Activated T-helper 2 cell treated with anti-CD3 and anti-CD28 coated beads, Interferon-gamma antibody, Interleukin-2, Interleukin-4, amounts not matched to agents 10 μg/mL and 5 μg/mL and 100 μg/mL, durations not matched to agents 14 hours and 24 hours and 36 hours (primary cell): ENCODE measurements at regions not wholly inside any gene's neighbourhood (a gene's known extent, or its start where the extent isn't known, plus 50 kb on each side); places are given as distances from the start of the nearest gene placed in this dataset.
"Not testable (repeated sequence)": the region's sequence is repeated elsewhere in the genome, so short reads cannot be mapped to it uniquely, and the experiment has no call there.

ENCODE experiments used
- DNase-seq: peaks from one replicate; pipeline ENCODE4 v3.0.0; 2021; ENCODE audit warnings: low spot score
- H3K27ac Mint-ChIP-seq: one replicate; pipeline ENCODE4 v1.8.0; 2021; ENCODE audit warnings: mixed read lengths
- H3K27me3 Mint-ChIP-seq: one replicate; pipeline ENCODE4 v1.8.0; 2021; ENCODE audit warnings: low read depth, mixed read lengths
- H3K36me3 Mint-ChIP-seq: one replicate; pipeline ENCODE4 v1.8.0; 2021; ENCODE audit warnings: low read depth, mixed read lengths
- H3K4me1 Mint-ChIP-seq: one replicate; pipeline ENCODE4 v1.8.0; 2021; ENCODE audit warnings: low read depth, mixed read lengths
- H3K4me3 Mint-ChIP-seq: one replicate; pipeline ENCODE4 v1.8.0; 2021; ENCODE audit warnings: low read depth, mild to moderate bottlenecking, moderate library complexity, mixed read lengths
- H3K9me3 Mint-ChIP-seq: one replicate; pipeline ENCODE4 v1.8.0; 2021; ENCODE audit warnings: mixed read lengths
- intact Hi-C: fragments of 100-400 bp; cut with micrococcal nuclease; formaldehyde crosslinking; loops from one replicate; pipeline ENCODE4 v1.15.1; 2023

DNA sequence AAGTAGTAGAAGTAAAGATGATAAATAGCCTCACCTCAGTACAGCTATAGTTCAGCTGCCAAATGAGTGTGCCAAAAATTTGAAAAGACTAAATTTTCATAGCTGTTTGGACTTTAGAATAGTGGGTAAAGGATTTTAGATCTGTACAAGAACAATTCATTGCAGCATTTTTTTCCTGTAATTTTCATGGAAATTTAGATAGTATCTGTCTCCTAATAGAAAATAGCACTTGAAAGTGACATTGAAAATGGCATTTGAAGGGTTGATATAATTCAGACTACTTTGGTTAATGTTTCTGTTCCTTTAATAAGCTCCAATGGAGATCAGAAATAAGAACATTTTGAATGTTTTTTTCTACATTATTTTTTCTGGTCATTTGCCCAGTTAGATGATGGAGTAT is 292.7 kb downstream of the ZNF37A start:
- H3K27ac Mint-ChIP-seq, H3K27me3 Mint-ChIP-seq, DNase-seq, H3K4me3 Mint-ChIP-seq, H3K4me1 Mint-ChIP-seq, intact Hi-C loops, H3K36me3 Mint-ChIP-seq, H3K9me3 Mint-ChIP-seq: not testable (repeated sequence)

DNA sequence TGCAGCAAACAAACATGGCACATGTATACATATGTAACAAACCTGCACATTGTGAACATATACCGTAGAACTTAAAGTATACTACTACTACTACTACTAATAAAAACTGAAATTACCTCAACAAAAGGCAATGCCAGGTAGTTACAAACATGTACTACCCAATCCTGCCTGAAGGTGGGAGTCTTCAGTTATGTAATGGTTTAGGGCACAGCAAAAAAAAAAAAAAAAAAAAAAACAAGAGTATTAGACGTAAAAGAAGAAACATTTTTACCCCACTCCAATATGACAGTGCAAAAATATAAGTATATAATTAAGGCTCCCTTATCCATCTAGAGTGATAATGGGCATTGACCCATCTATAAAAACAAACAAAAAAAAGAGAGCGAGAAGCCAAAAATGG is 296.6 kb downstream of the ZNF37A start:
- H3K27me3 Mint-ChIP-seq, DNase-seq, H3K27ac Mint-ChIP-seq, H3K4me1 Mint-ChIP-seq, H3K9me3 Mint-ChIP-seq, H3K36me3 Mint-ChIP-seq, H3K4me3 Mint-ChIP-seq, intact Hi-C loops: not testable (repeated sequence)

DNA sequence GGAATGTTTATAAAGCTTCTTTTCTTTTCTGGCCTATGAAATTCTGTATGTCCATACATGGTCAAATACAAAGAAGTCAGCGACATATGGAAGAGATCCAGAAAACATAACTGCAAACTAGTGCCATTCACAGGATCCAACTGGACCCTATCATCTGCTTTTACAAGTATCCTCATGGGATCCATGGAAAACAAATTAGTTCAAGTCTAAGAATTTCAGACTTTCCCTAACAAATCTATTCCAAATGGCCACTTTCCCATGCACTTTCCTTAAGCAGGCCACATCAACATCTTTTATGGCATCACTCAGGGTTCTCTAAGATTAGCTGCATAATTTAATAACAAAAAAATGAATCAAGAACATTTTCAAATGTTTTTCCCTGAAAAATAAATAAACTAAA is 301.3 kb downstream of the ZNF37A start:
- H3K36me3 Mint-ChIP-seq, H3K27ac Mint-ChIP-seq, H3K4me3 Mint-ChIP-seq, intact Hi-C loops, H3K9me3 Mint-ChIP-seq, H3K4me1 Mint-ChIP-seq, DNase-seq, H3K27me3 Mint-ChIP-seq: not testable (repeated sequence)

DNA sequence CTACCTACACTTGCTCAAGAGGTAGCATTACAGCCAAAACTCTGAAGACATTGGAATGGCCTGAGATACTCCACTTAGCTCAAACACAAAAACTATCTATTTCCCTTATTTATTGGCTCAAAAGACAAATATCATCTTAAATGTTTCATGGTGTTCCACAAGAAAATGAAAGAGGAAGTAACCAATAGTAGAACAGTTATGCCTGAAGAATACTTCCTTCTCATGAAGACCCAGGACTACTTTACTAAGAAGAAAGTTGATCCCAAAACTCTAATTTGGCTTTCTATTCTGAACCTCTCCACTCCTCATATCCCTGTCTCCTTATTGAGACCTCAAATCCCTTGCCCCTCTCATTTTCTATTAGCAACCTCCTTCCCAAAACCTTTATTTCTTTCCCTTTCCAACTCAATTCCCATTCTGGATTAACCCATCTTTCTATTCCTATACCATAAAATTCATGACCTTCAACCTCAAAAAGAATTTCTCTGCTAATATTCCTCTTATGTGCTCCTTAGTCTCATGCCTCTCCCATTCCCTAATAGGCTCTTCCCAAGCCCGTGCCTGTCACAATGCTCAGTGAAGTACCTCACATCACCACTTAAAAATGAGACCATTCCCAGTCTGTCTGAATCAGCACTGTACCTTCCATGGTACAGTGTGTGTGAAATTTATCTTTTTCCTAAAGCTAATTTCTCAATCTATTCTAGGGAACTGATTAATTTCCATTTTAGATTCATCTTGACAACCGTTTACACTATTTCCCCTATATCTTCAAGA is 302.2 kb downstream of the ZNF37A start:
- intact Hi-C loops, H3K27ac Mint-ChIP-seq, H3K4me1 Mint-ChIP-seq, H3K27me3 Mint-ChIP-seq, DNase-seq, H3K9me3 Mint-ChIP-seq, H3K36me3 Mint-ChIP-seq, H3K4me3 Mint-ChIP-seq: not testable (repeated sequence)

DNA sequence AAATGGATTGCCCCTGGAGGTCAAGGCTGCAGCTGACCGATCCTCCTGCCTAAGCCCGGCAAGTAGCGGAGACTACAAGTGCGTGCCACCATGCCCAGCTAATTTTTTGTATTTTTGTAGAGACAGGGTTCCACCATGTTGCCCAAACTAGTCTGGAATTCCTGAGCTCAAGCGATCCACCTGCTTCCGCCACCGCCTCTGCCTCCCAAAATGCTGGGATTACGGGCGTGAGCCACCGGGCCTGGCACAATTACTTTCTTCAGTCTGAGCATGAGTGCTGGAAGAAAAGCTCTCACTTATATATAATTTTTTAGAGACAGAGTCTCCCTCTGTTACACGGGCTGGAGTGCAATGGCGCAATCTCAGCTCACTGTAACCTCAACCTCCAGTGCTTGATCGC is 307.4 kb downstream of the ZNF37A start:
- DNase-seq, H3K36me3 Mint-ChIP-seq, H3K27me3 Mint-ChIP-seq, intact Hi-C loops, H3K4me1 Mint-ChIP-seq, H3K9me3 Mint-ChIP-seq: not testable (repeated sequence)
- peak overlapping the region; percentile 99 for H3K27ac Mint-ChIP-seq
- H3K4me3 Mint-ChIP-seq = peak overlapping the region; percentile 94

DNA sequence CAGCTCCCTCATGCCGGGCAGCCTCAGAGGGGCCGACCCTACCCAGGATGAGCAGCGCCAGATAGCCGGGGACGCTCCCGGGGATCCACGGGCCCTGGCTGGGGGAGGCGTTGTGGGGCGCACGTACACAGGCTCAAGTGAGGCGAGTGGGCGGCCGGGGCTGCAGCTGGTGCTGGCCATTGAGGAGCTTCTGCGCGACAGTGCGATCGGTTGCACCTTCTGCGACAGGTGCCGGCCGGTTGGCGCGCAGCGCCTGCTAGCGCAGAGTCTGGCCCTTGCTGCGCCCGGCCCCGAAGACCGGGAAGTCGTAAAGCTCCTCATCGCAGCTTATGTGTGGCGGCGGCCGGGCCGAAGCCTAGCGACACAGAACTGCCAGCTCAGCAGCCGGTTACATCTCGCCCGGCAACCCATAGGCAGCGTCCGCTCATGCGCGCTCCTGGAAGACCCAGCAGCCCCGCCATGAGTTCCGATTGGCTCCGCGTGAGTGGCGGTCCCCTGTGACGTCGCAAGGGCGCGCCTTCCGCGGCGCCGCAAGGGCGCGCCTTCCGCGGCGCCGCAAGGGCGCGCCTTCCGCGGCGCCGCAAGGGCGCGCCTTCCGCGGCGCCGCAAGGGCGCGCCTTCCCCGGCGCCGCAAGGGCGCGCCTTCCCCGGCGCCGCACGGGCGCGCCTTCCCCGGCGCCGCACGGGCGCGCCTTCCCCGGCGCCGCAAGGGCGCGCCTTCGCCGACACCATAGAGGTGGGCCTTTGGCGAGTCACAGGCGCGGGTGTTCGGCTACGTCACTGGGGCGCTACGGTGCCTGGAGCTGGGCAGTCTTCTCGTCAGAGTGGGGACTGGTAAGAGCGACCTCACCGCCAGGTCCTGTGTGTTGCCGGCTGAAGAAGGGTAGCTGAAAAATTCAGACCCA is 308.6 kb downstream of the ZNF37A start:
- H3K36me3 Mint-ChIP-seq, H3K4me1 Mint-ChIP-seq, H3K9me3 Mint-ChIP-seq, H3K27me3 Mint-ChIP-seq: not testable (repeated sequence)
- Mint-ChIP-seq H3K4me3 (peak overlapping the region; percentile 94), H3K27ac (peak overlapping the region; percentile 99)
- peak; percentile 94 for DNase-seq
- intact Hi-C loops = loop anchor here (1.0 to 2.0 kb wide), 3 partner anchors 391 to 546 kb away; partner anchors contain the start of genes ZNF248 and ZNF25

DNA sequence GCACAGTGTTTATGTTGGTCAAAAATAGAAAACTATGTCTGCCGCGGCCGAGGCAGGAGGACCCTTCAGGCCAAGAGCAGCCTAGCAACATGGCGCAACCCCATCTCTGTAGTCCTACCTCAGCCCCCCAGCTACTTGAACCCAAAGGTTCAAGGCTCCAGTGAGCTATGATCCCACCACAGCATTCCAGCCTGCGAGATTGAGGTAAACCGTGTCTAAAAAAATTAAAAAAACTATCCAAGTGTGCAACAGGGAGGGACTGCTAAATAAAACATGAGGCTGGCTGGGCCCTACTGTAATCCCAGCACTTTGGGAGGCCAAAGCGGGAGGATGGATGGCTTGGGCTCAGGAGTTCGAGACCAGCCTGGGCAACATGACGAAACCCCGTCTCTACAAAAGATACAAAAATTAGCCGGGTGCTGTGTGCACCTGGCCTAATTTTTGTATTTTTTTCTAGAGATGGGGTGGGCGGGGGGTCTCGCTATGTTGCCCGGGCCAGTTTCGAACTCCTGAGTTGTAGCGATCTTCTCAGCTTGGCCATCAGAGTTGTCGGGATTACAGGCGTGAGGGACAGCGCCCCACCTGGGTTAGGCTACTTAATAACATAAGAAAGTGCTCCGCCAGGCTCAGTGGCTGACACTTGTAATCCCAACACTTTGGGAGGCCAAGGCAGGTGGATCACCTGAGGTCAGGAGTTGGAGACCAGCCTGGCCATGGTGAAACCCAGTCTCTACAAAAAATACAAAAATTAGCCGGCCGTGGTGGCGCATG is 309.4 kb downstream of the ZNF37A start:
- DNase-seq, H3K4me1 Mint-ChIP-seq, H3K27me3 Mint-ChIP-seq, H3K36me3 Mint-ChIP-seq, H3K9me3 Mint-ChIP-seq: not testable (repeated sequence)
- H3K27ac Mint-ChIP-seq = peak overlapping the region; percentile 98
- intact Hi-C loops = loop anchor here (1.0 to 2.0 kb wide), 2 partner anchors 427 to 547 kb away; partner anchors contain the start of genes ZNF248 and ZNF25
- H3K4me3 Mint-ChIP-seq = peak overlapping the region; percentile 87

DNA sequence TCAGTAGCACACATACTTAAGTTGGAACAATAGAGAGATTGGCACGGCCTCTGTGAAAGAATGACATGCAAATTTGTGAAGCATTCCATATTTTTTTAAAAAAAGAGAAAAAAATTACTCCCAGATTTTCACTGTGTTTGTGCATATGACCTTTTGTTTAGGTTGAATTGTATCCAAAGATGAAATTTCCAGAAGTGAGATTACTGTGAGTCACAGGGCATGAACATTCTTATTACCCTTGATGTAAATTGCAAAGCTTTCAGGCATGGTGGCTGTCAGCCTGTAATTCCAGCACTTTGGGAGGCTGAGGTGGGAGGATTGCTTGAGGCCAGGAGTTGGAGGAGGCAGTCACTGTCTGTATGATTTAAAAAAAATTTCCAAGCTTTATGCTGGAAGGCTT is 329.5 kb downstream of the ZNF37A start:
- DNase-seq, H3K36me3 Mint-ChIP-seq, intact Hi-C loops, H3K4me1 Mint-ChIP-seq, H3K27me3 Mint-ChIP-seq, H3K9me3 Mint-ChIP-seq, H3K4me3 Mint-ChIP-seq, H3K27ac Mint-ChIP-seq: not testable (repeated sequence)

DNA sequence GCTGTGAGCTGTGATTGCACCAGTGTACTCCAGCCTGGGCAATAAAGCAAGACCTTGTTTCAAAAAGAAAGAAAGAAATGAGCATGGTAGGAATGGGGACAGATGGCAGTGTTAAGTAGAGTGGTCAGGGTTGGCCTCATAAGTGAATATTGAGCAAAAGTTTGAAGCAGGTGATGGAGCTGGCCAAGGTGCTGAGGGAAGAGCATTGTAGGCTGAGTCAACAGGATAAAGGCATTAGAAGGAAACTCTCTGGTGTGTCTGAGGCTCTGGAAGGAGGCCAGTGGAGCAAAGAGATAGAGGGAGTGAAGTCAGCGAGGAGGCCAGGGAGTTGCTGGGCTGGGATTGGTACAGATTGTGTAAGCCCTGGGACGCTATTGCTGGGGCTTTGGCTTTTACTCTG is 336.1 kb downstream of the ZNF37A start:
- DNase-seq, H3K4me3 Mint-ChIP-seq, H3K4me1 Mint-ChIP-seq, H3K36me3 Mint-ChIP-seq, H3K27ac Mint-ChIP-seq, intact Hi-C loops, H3K27me3 Mint-ChIP-seq, H3K9me3 Mint-ChIP-seq: not testable (repeated sequence)

DNA sequence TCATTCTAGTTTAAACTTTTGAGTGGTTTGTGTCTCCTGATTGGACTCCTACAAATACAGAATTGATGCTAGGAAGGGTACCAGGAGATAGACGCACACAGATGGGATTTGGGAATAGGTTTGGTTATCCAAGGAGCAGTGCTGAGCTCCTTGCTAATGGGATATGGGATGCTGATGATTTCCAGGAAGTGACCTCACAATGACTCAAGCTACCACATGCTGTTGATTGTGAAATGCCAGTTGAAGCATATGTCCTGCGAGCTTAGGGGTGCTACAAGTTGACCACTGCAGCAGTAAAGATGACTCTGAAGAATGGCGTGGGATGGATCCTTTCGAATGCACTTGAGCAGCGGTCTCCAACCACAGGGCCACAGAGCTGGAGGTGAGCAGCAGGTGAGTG is 343.2 kb downstream of the ZNF37A start:
- intact Hi-C loops, H3K27ac Mint-ChIP-seq, H3K36me3 Mint-ChIP-seq, H3K4me1 Mint-ChIP-seq, H3K27me3 Mint-ChIP-seq, H3K4me3 Mint-ChIP-seq, H3K9me3 Mint-ChIP-seq, DNase-seq: not testable (repeated sequence)

DNA sequence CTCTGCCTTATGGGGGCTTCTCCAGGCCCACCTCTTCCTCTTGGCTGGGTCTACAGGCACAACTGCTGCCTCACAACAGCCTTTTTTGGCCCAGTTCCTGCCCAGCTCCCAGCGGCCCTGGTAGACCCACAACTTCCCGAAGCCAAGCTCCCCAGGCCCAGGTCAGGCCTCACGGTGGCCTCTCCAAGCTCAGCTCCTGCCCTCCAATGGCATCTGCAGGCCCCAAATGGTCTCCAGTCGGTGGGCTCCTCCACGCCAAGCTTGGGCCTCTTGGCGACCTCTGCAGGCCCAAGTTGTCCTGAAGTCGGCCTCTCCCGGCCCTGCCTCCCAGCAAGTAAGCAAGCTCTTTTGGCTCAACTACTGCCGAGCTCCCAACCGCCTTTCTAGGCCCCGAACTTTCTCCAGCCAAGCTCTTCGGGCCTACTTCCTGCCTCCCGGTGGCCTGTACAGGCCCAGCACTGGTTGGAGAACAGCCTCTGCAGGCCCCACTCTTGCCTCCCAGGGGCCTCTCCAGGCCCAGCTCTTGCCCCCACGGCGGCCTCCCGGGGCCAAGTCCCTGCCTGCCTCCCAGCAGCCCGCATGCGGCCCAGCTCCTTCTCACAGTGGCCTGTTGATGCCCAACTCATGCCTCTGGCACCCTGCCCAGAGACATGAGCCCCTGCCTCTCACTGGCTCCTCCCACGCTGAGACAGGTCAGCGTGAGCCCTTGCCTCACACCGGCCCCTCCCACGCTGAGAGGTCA is 354.6 kb downstream of the ZNF37A start:
- intact Hi-C loops, DNase-seq, H3K27me3 Mint-ChIP-seq, H3K4me1 Mint-ChIP-seq, H3K36me3 Mint-ChIP-seq, H3K4me3 Mint-ChIP-seq, H3K27ac Mint-ChIP-seq, H3K9me3 Mint-ChIP-seq: not testable (repeated sequence)

DNA sequence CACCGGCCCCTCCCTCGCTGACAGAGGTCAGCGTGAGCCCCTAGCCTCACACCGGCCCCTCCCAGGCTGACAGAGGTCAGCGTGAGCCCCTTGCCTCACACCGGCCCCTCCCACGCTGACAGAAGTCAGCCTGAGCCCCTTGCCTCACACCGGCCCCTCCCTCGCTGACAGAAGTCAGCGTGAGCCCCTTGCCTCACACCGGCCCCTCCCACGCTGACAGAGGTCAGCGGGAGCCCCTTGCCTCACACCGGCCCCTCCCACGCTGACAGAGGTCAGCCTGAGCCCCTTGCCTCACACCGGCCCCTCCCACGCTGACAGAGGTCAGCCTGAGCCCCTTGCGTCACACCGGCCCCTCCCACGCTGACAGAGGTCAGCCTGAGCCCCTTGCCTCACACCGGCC is 355.5 kb downstream of the ZNF37A start:
- H3K27me3 Mint-ChIP-seq, H3K36me3 Mint-ChIP-seq, H3K27ac Mint-ChIP-seq, H3K9me3 Mint-ChIP-seq, intact Hi-C loops, H3K4me3 Mint-ChIP-seq, DNase-seq, H3K4me1 Mint-ChIP-seq: not testable (repeated sequence)
